Osteocyte (in vitro differentiated cells): ENCODE measurements at regions not wholly inside any gene's neighbourhood (a gene's known extent, or its start where the extent isn't known, plus 50 kb on each side); places are given as distances from the start of the nearest gene placed in this dataset.

Experiments used
- DNase-seq: peaks from one replicate; pipeline ENCODE4 v3.0.0; 2021; ENCODE audit warnings: mixed read lengths; ENCODE audit not compliant: unreplicated experiment; ENCODE audit errors: extremely low spot score
- H3K27ac Mint-ChIP-seq: one replicate; pipeline ENCODE4 v1.8.0; 2021; ENCODE audit warnings: mild to moderate bottlenecking, mixed read lengths; ENCODE audit not compliant: unreplicated experiment
- H3K27me3 Mint-ChIP-seq: one replicate; pipeline ENCODE4 v1.8.0; 2021; ENCODE audit warnings: mixed read lengths; ENCODE audit not compliant: unreplicated experiment
- H3K36me3 Mint-ChIP-seq: one replicate; pipeline ENCODE4 v1.8.0; 2021; ENCODE audit warnings: mixed read lengths; ENCODE audit not compliant: unreplicated experiment
- H3K4me1 Mint-ChIP-seq: one replicate; pipeline ENCODE4 v1.8.0; 2021; ENCODE audit warnings: mixed read lengths; ENCODE audit not compliant: unreplicated experiment
- H3K4me3 Mint-ChIP-seq: one replicate; pipeline ENCODE4 v1.8.0; 2021; ENCODE audit warnings: mild to moderate bottlenecking, moderate library complexity, mixed read lengths; ENCODE audit not compliant: unreplicated experiment
- H3K9me3 Mint-ChIP-seq: one replicate; pipeline ENCODE4 v1.8.0; 2021; ENCODE audit warnings: mixed read lengths; ENCODE audit not compliant: unreplicated experiment
- TF ChIP-seq, protein P1 (sequence below): fragments of 200-600 bp; sonication (generic); IDR thresholded peaks from 2 replicates; pipeline ENCODE4 v1.5.0; 2021; ENCODE audit warnings: antibody characterized with exemption, mild to moderate bottlenecking, moderate library complexity

DNA sequence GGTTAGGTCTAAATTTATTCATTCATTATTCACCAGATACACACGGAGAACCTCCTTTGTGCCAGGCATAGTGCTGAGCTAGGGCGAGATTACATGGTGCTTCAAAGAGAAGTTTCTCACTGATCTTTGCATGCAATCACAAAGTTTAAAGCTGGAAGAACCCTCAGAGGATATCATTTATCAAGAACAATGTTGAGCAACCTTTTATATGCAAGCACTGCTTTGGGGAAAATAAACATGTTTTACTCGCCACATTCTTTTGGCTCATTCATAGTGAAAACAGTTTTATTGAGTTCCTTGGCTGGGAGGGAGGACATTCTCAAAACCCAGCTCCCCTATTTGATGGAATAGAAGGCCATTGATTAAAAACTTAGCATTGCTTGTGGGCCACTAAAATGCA, 49.8 kb upstream of the XYLT1 start:
- DNase-seq = no peak
- no peaks in the 10 kb centered on the region for H3K9me3 Mint-ChIP-seq
- H3K4me3 Mint-ChIP-seq = no peak overlapping the region
- TF ChIP-seq, protein P1, sequence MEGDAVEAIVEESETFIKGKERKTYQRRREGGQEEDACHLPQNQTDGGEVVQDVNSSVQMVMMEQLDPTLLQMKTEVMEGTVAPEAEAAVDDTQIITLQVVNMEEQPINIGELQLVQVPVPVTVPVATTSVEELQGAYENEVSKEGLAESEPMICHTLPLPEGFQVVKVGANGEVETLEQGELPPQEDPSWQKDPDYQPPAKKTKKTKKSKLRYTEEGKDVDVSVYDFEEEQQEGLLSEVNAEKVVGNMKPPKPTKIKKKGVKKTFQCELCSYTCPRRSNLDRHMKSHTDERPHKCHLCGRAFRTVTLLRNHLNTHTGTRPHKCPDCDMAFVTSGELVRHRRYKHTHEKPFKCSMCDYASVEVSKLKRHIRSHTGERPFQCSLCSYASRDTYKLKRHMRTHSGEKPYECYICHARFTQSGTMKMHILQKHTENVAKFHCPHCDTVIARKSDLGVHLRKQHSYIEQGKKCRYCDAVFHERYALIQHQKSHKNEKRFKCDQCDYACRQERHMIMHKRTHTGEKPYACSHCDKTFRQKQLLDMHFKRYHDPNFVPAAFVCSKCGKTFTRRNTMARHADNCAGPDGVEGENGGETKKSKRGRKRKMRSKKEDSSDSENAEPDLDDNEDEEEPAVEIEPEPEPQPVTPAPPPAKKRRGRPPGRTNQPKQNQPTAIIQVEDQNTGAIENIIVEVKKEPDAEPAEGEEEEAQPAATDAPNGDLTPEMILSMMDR = no peak
- H3K4me1 Mint-ChIP-seq = no peaks in the 10 kb centered on the region
- H3K36me3 Mint-ChIP-seq = no peaks in the 10 kb centered on the region
- H3K27ac Mint-ChIP-seq = no peak overlapping the region
- H3K27me3 Mint-ChIP-seq = no peaks in the 10 kb centered on the region
